ENCODE measurements at regions not wholly inside any gene's neighbourhood (a gene's known extent, or its start where the extent isn't known, plus 50 kb on each side); places are given as distances from the start of the nearest gene placed in this dataset.
A peak's percentile ranks its signal among the peaks of the same experiment; 100 is the strongest.

GRCh38 chr1:234721476-234722269 is 111.7 kb upstream of the IRF2BP2 start:
- DNase-seq (ENCODE audit: low read depth) = peak; percentile 95

- DNase-seq (ENCODE audit: low read depth) = no peak
Measured at GRCh38 chr1:234720709-234721441, 110.9 kb upstream of the IRF2BP2 start.

GRCh38 chr1:234719454-234720251 is 109.7 kb upstream of the IRF2BP2 start:
- DNase-seq (ENCODE audit: low read depth) = no peak

GRCh38 chr1:234718496-234719453 is 108.8 kb upstream of the IRF2BP2 start:
- DNase-seq (ENCODE audit: low read depth) = no peak

- peak; percentile 44 for DNase-seq (ENCODE audit: low read depth)
Measured at GRCh38 chr1:234716908-234717375, 107.0 kb upstream of the IRF2BP2 start.

GRCh38 chr1:234715252-234716014 is 105.5 kb upstream of the IRF2BP2 start:
- no peak for DNase-seq (ENCODE audit: low read depth)

- DNase-seq (ENCODE audit: low read depth) = no peak
Measured at GRCh38 chr1:234713859-234714258, 103.9 kb upstream of the IRF2BP2 start.

- no peak for DNase-seq (ENCODE audit: low read depth)
Measured at GRCh38 chr1:234713440-234713839, 103.5 kb upstream of the IRF2BP2 start.

- no peak for DNase-seq (ENCODE audit: low read depth)
Measured at GRCh38 chr1:234712891-234713305, 102.9 kb upstream of the IRF2BP2 start.

- DNase-seq (ENCODE audit: low read depth) = no peak
Measured at GRCh38 chr1:234710936-234711724, 101.2 kb upstream of the IRF2BP2 start.

GRCh38 chr1:234710381-234710780 is 100.4 kb upstream of the IRF2BP2 start:
- DNase-seq (ENCODE audit: low read depth) = no peak

GRCh38 chr1:234709473-234710228 is 99.7 kb upstream of the IRF2BP2 start:
- DNase-seq (ENCODE audit: low read depth) = no peak

GRCh38 chr1:234708700-234709395 is 98.9 kb upstream of the IRF2BP2 start:
- no peak for DNase-seq (ENCODE audit: low read depth)

GRCh38 chr1:234707641-234708040 is 97.7 kb upstream of the IRF2BP2 start:
- no peak for DNase-seq (ENCODE audit: low read depth)

- DNase-seq (ENCODE audit: low read depth) = no peak
Measured at GRCh38 chr1:234706931-234707330, 97.0 kb upstream of the IRF2BP2 start.

- DNase-seq (ENCODE audit: low read depth) = no peak
Measured at GRCh38 chr1:234706199-234706598, 96.2 kb upstream of the IRF2BP2 start.

- no peak for DNase-seq (ENCODE audit: low read depth)
Measured at GRCh38 chr1:234705615-234706014, 95.6 kb upstream of the IRF2BP2 start.
